Fibroblast of the aortic adventitia (primary cell): ENCODE measurements at regions not wholly inside any gene's neighbourhood (a gene's known extent, or its start where the extent isn't known, plus 50 kb on each side); places are given as distances from the start of the nearest gene placed in this dataset.

Experiments
- DNase-seq: peaks from one replicate; pipeline ENCODE4 v3.0.0-alpha.2; 2010; ENCODE audit warnings: low read depth
- H3K4me3 ChIP-seq: 2 replicates; pipeline ENCODE4 v1.5.1; 2011; ENCODE audit warnings: low read depth, mild to moderate bottlenecking, control low read depth, low read length, moderate library complexity
- CTCF ChIP-seq: IDR thresholded peaks from 2 replicates; pipeline ENCODE4 v1.5.1; 2011; ENCODE audit warnings: mild to moderate bottlenecking, low read length, control low read depth, inconsistent platforms; ENCODE audit not compliant: insufficient read depth

- TF ChIP-seq CTCF, result no peak
- DNase-seq, result no peak
- H3K4me3 ChIP-seq, result no peak overlapping the region
Measured at GRCh38 chr9:87111010-87111409, 163.7 kb upstream of the GAS1 start.

- DNase-seq, result no peak
Measured at GRCh38 chr9:87112656-87113055, 165.3 kb upstream of the GAS1 start.

GRCh38 chr9:87113874-87114273, 166.6 kb upstream of the GAS1 start:
- H3K4me3 ChIP-seq, result no peak overlapping the region
- no peak for DNase-seq
- no peak for TF ChIP-seq CTCF

More at GRCh38 chr9:87112656-87113055, 165.3 kb upstream of the GAS1 start:
- no peak for TF ChIP-seq CTCF
- no peak overlapping the region for H3K4me3 ChIP-seq

GRCh38 chr9:87115785-87116184, 168.5 kb upstream of the GAS1 start:
- H3K4me3 ChIP-seq, result no peak overlapping the region
- peak; percentile 80 for DNase-seq
- no peak for TF ChIP-seq CTCF

- H3K4me3 ChIP-seq, result no peak overlapping the region
- TF ChIP-seq CTCF, result no peak
- no peak for DNase-seq
Measured at GRCh38 chr9:87116492-87116891, 169.2 kb upstream of the GAS1 start.

GRCh38 chr9:87118594-87118993, 171.3 kb upstream of the GAS1 start:
- no peak for TF ChIP-seq CTCF
- no peak overlapping the region for H3K4me3 ChIP-seq
- no peak for DNase-seq

- no peak overlapping the region for H3K4me3 ChIP-seq
- peak; percentile 90 for DNase-seq
- no peak for TF ChIP-seq CTCF
Measured at GRCh38 chr9:87119328-87119881, 172.1 kb upstream of the GAS1 start.
